K562 (cell line): ENCODE measurements at regions not wholly inside any gene's neighbourhood (a gene's known extent, or its start where the extent isn't known, plus 50 kb on each side); places are given as distances from the start of the nearest gene placed in this dataset.

ENCODE experiments used
- ATAC-seq: fragments of 200-7000 bp; cut with Tn5 transposase; 3 replicates; pipeline ENCODE4 v1.9.1; 2020; ENCODE audit warnings: moderate library complexity
- BruUV-seq: library from RNA; stranded (reverse); fragments of 400-500 nt; replicated peaks from 2 replicates; lab custom pipeline; 2021; lab: Mats Ljungman, UMichigan
- CTCF ChIA-PET: fragments of 300-600 bp; formaldehyde crosslinking; extraction: SDS; loops from one replicate; lab custom pipeline; 2021; ENCODE audit warnings: low intra/inter-chr PET ratio; lab: Yijun Ruan, JAX
- POLR2A ChIA-PET: fragments of 300-600, 350-650 bp; sonication (Branson Sonifier 250); formaldehyde crosslinking; extraction: SDS; loops from one replicate; lab custom pipeline; 2021; ENCODE audit warnings: antibody characterized with exemption, inconsistent platforms; lab: Yijun Ruan, JAX
- DNase-seq, 4 experiments: peaks; one replicate each; pipeline versions ENCODE4 v3.0.0 to v3.0.0-alpha.2; 2011 to 2018; ENCODE audit warnings: low spot score in 3 of 4, mixed read lengths in 3 of 4; ENCODE audit errors: extremely low read depth in 1 of 4
- FAIRE-seq: peaks from 2 replicates; lab custom pipeline; 2011; peaks lifted over from hg19 to GRCh38; lab: Jason Lieb, UNC
- H2AFZ ChIP-seq: 2 replicates; pipeline ENCODE4 v1.6.0; 2011; ENCODE audit warnings: low read depth, low read length, control low read depth, inconsistent platforms
- H3K27ac ChIP-seq: fragments of 200-600 bp; 3 replicates; pipeline ENCODE4 v1.8.0; 2011; ENCODE audit warnings: low read depth, mild to moderate bottlenecking, control low read depth, inconsistent platforms, low read length, moderate library complexity, mixed read lengths; ENCODE audit errors: extremely low read depth
- H3K27me3 ChIP-seq, 2 experiments: fragments of 300-600 bp in 1 of 2; 2 replicates in 1 of 2; 3 replicates in 1 of 2; pipeline versions ENCODE4 v1.6.0 to v1.8.0; 2011; ENCODE audit warnings: inconsistent platforms in 2 of 2, low read length in 2 of 2, mild to moderate bottlenecking in 1 of 2, mixed read lengths in 1 of 2, moderate library complexity in 1 of 2; ENCODE audit not compliant: control insufficient read depth in 2 of 2, insufficient read depth in 2 of 2
- H3K36me3 ChIP-seq: fragments of 300-600 bp; 3 replicates; pipeline ENCODE4 v1.8.0; 2011; ENCODE audit warnings: mild to moderate bottlenecking, low read length, inconsistent platforms; ENCODE audit not compliant: control insufficient read depth, insufficient read depth
- H3K4me1 ChIP-seq, 2 experiments: fragments of 200-600 bp in 1 of 2; replicated peaks in 1 of 2; 2 replicates in 1 of 2; 3 replicates in 1 of 2; pipeline versions ENCODE4 v1.5.1 to v1.8.0; 2011; ENCODE audit warnings: inconsistent platforms in 2 of 2, low read length in 2 of 2, mild to moderate bottlenecking in 1 of 2, mixed read lengths in 1 of 2, moderate library complexity in 1 of 2; ENCODE audit not compliant: control insufficient read depth in 2 of 2, insufficient read depth in 2 of 2
- H3K4me2 ChIP-seq: 2 replicates; pipeline ENCODE4 v1.6.1; 2011; ENCODE audit warnings: low read length, control low read depth, inconsistent platforms, mixed read lengths; ENCODE audit not compliant: insufficient read depth
- H3K4me3 ChIP-seq: fragments of 200-600 bp; sonication (generic), shearing (Covaris generic); 2 replicates; pipeline ENCODE4 v1.5.1; 2016; ENCODE audit warnings: control low read depth, inconsistent platforms
- H3K79me2 ChIP-seq: fragments of 200-600 bp; 3 replicates; pipeline ENCODE4 v1.8.0; 2011; ENCODE audit warnings: low read length, inconsistent platforms; ENCODE audit not compliant: control insufficient read depth, insufficient read depth
- H3K9ac ChIP-seq, 2 experiments: 2 replicates each; pipeline versions ENCODE4 v1.6.0 to v1.6.1; 2011; ENCODE audit warnings: low read depth in 2 of 2, low read length in 2 of 2, control low read depth in 1 of 2, inconsistent platforms in 1 of 2, mild to moderate bottlenecking in 1 of 2, mixed read lengths in 1 of 2; ENCODE audit not compliant: insufficient read depth in 1 of 2
- H3K9me1 ChIP-seq: one replicate; pipeline ENCODE4 v1.6.0; 2011; ENCODE audit warnings: inconsistent platforms, mild to moderate bottlenecking, low read length, moderate library complexity; ENCODE audit not compliant: control insufficient read depth, insufficient read depth
- H3K9me3 ChIP-seq: replicated peaks from 2 replicates; pipeline ENCODE4 v1.5.1; 2011; ENCODE audit warnings: low read depth, low read length, inconsistent platforms; ENCODE audit not compliant: control insufficient read depth, insufficient read depth
- H4K20me1 ChIP-seq: replicated peaks from 2 replicates; pipeline ENCODE4 v1.6.1; 2011; ENCODE audit warnings: low read length, inconsistent platforms, mixed read lengths; ENCODE audit not compliant: control insufficient read depth, insufficient read depth
- BDP1 ChIP-seq: IDR thresholded peaks from 3 replicates; pipeline ENCODE4 v1.6.1; 2011; ENCODE audit not compliant: insufficient read length, insufficient read depth
- SRSF7 ChIP-seq: fragments of 200-400 bp; formaldehyde crosslinking; optimal IDR thresholded peaks from 2 replicates; pipeline ENCODE3; 2017; ENCODE audit warnings: mild to moderate bottlenecking, low read depth, low read length
- STAT5B ChIP-seq: fragments of 250-450 bp; sonication (Bioruptor Pico); IDR thresholded peaks from 2 replicates; pipeline ENCODE4 v1.8.0; 2021; ENCODE audit warnings: mild to moderate bottlenecking, inconsistent platforms
- U2AF1 ChIP-seq: fragments of 200-400 bp; formaldehyde crosslinking; optimal IDR thresholded peaks from 2 replicates; pipeline ENCODE3; 2017; ENCODE audit warnings: mild to moderate bottlenecking, low read depth, low read length, moderate library complexity
- ZNF311 ChIP-seq: fragments of 250-450 bp; sonication (Bioruptor Pico); IDR thresholded peaks from 2 replicates; pipeline ENCODE4 v1.4.0; 2020; ENCODE audit warnings: mild to moderate bottlenecking, moderate library complexity
- WGBS: fragments of 100-300 bp; shearing (Covaris generic); methylation state at CpG from one replicate; pipeline ENCODE4 v1.1.6; 2016; ENCODE audit warnings: low coverage, mixed read lengths; ENCODE audit not compliant: insufficient coverage; ENCODE audit errors: missing lambda C conversion rate; 5-methylcytosine and 5-hydroxymethylcytosine counted together
- in situ Hi-C: fragments of 300-500 bp; cut with MboI; formaldehyde crosslinking; loops from 4 replicates; pipeline ENCODE4 v1.15.0; 2018; ENCODE audit warnings: inconsistent platforms, mixed read lengths
- intact Hi-C: fragments of 100-400 bp; cut with micrococcal nuclease; formaldehyde crosslinking; loops from 2 replicates; pipeline ENCODE4 v1.14.2; 2022
- TF ChIP-seq, protein P1 (sequence below), 2 experiments: fragments of 200-800 bp in 1 of 2; sonication (Bioruptor generic) in 1 of 2; sonication (generic) in 1 of 2; formaldehyde crosslinking in 1 of 2; IDR thresholded peaks in 1 of 2; conservative IDR thresholded peaks in 1 of 2; 2 replicates each; pipeline versions ENCODE4 v1.5.0 to v1.6.1; 2016 to 2020; ENCODE audit warnings: missing compliant biosample characterization in 1 of 2, missing genetic modification characterization in 1 of 2, missing genetic modification reagents in 1 of 2
- TF ChIP-seq, protein P2 (sequence below): sonication (generic); formaldehyde crosslinking; IDR thresholded peaks from 2 replicates; pipeline ENCODE4 v1.8.0; 2022; ENCODE audit warnings: missing genetic modification reagents, mild to moderate bottlenecking, borderline replicate concordance
- TF ChIP-seq, protein P3 (sequence below): fragments of 450-650 bp; formaldehyde crosslinking; IDR thresholded peaks from 2 replicates; pipeline ENCODE4 v1.4.0; 2020; ENCODE audit warnings: mild to moderate bottlenecking, mixed read lengths

DNA sequence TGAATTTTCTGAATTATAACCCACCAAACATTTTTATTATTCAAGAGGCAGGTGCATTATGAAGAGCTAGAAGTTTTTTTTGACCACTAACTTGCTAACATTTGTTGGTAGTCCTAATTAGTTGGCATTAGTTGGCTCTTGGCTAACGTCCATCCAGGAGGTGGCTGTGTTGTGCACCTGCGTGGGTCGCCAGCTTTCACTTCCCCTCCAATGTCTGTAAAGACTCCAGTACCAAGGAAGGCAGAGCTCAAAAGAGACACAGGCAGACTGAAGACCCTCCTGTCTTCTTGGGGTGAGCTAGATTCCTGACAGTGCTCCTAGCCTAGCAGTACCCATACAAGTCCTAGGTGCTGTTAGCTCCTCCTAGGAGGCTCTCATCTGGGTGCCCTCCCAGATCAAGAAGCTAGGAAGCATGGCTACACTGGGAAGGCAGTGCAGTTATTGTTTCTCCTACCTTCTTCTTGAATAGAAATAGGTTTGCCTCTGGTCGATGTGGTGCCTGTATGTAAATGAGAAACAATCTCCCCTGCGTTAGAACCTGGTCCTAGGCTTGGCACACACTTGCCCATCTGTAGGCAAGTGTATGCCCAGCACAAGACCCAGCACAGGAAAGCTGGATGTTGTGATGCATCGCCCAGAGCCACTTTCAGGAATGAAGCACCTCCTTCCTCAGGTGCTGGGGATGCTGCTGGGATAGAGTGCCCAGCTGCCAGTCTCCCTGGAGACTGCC is 190.9 kb downstream of the ICE1 start:
- H4K20me1 ChIP-seq = no peaks in the 10 kb centered on the region
- CTCF ChIA-PET = no interaction called here
- H2AFZ ChIP-seq = no peak overlapping the region
- H3K4me3 ChIP-seq = no peak overlapping the region
- H3K9ac ChIP-seq = no peak overlapping the region
- TF ChIP-seq SRSF7 = no peak
- H3K4me1 ChIP-seq = 0 out of 5 replicates have a peak, but pooled peaks cover 0 to 3% of the 10 kb centered on the region in 2 experiments
- POLR2A ChIA-PET = interaction anchor here (0.8 kb wide), 1 partner anchor 9 kb away, joined by 3 read pairs; no protein-coding TSS in a partner anchor
- no peaks in the 10 kb centered on the region; a peak in 1 of 5 replicates for H3K27me3 ChIP-seq
- no peaks in the 10 kb centered on the region for H3K79me2 ChIP-seq
- no peak overlapping the region for H3K27ac ChIP-seq
- in situ Hi-C loops (no loop called here), intact Hi-C loops (no loop called here)
- no TSS peak for BruUV-seq
- H3K9me3 ChIP-seq = no peaks in the 10 kb centered on the region
- DNase-seq (no peak), FAIRE-seq (no peak), ATAC-seq (no peak)
- no peaks in the 10 kb centered on the region for H3K9me1 ChIP-seq
- no peak overlapping the region for H3K4me2 ChIP-seq
- WGBS = 0% methylated on average over 6 of the region's 6 CpGs
- H3K36me3 ChIP-seq = no peaks in the 10 kb centered on the region

DNA sequence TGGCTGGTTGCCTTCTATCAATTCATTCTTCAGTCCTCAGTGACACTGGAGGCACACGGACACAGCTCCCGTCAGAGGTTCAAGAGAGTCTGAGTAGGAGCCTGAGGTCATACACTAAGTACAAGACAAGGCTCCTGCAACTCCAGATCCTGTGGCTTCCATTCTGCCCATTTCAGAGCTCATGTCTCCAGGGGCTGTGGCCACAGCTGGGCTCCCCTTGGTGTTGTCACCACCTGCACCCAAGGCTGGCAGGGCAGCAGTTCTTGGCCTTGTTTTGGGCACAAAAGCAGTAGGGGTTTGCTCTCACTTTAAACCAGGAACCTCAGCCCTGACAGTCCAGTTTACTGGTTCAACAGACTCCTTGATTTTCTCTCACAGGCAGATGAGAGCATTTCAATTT is 189.6 kb downstream of the ICE1 start:
- H3K9ac ChIP-seq = no peak overlapping the region
- no peak overlapping the region for H3K4me2 ChIP-seq
- no TSS peak for BruUV-seq
- H3K79me2 ChIP-seq = no peaks in the 10 kb centered on the region
- ChIA-PET CTCF (no interaction called here), POLR2A (interaction anchor here (1.4 kb wide), 1 partner anchor 9 kb away, joined by 3 read pairs; no protein-coding TSS in a partner anchor)
- no peaks in the 10 kb centered on the region for H3K9me3 ChIP-seq
- H2AFZ ChIP-seq = no peak overlapping the region
- 0 out of 5 replicates have a peak, but pooled peaks cover 0 to 3% of the 10 kb centered on the region in 2 experiments for H3K4me1 ChIP-seq
- intact Hi-C loops (no loop called here), in situ Hi-C loops (no loop called here)
- H3K9me1 ChIP-seq = no peaks in the 10 kb centered on the region
- H3K4me3 ChIP-seq = no peak overlapping the region
- 9% methylated on average over 2 of the region's 2 CpGs for WGBS
- DNase-seq (no peak), ATAC-seq (no peak), FAIRE-seq (no peak)
- no peak overlapping the region for H3K27ac ChIP-seq
- no peaks in the 10 kb centered on the region for H3K36me3 ChIP-seq
- no peaks in the 10 kb centered on the region; a peak in 1 of 5 replicates for H3K27me3 ChIP-seq
- H4K20me1 ChIP-seq = no peaks in the 10 kb centered on the region
- no peak for TF ChIP-seq U2AF1
- TF ChIP-seq, protein P1, sequence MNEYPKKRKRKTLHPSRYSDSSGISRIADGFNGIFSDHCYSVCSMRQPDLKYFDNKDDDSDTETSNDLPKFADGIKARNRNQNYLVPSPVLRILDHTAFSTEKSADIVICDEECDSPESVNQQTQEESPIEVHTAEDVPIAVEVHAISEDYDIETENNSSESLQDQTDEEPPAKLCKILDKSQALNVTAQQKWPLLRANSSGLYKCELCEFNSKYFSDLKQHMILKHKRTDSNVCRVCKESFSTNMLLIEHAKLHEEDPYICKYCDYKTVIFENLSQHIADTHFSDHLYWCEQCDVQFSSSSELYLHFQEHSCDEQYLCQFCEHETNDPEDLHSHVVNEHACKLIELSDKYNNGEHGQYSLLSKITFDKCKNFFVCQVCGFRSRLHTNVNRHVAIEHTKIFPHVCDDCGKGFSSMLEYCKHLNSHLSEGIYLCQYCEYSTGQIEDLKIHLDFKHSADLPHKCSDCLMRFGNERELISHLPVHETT (CRISPR knock-in tag; conservative IDR thresholded peaks at IDR 0.05 in 1 of 2, IDR thresholded peaks at IDR 0.05 in 1 of 2) = no peak
- no peak for TF ChIP-seq STAT5B (CRISPR knock-in tag)
- TF ChIP-seq, protein P2, sequence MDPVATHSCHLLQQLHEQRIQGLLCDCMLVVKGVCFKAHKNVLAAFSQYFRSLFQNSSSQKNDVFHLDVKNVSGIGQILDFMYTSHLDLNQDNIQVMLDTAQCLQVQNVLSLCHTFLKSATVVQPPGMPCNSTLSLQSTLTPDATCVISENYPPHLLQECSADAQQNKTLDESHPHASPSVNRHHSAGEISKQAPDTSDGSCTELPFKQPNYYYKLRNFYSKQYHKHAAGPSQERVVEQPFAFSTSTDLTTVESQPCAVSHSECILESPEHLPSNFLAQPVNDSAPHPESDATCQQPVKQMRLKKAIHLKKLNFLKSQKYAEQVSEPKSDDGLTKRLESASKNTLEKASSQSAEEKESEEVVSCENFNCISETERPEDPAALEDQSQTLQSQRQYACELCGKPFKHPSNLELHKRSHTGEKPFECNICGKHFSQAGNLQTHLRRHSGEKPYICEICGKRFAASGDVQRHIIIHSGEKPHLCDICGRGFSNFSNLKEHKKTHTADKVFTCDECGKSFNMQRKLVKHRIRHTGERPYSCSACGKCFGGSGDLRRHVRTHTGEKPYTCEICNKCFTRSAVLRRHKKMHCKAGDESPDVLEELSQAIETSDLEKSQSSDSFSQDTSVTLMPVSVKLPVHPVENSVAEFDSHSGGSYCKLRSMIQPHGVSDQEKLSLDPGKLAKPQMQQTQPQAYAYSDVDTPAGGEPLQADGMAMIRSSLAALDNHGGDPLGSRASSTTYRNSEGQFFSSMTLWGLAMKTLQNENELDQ (CRISPR knock-in tag) = no peak
- TF ChIP-seq, protein P3, sequence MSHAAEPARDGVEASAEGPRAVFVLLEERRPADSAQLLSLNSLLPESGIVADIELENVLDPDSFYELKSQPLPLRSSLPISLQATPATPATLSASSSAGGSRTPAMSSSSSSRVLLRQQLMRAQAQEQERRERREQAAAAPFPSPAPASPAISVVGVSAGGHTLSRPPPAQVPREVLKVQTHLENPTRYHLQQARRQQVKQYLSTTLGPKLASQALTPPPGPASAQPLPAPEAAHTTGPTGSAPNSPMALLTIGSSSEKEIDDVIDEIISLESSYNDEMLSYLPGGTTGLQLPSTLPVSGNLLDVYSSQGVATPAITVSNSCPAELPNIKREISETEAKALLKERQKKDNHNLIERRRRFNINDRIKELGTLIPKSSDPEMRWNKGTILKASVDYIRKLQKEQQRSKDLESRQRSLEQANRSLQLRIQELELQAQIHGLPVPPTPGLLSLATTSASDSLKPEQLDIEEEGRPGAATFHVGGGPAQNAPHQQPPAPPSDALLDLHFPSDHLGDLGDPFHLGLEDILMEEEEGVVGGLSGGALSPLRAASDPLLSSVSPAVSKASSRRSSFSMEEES (CRISPR knock-in tag) = no peak
- TF ChIP-seq ZNF311 (CRISPR knock-in tag) = no peak
- no peak for TF ChIP-seq BDP1
